HUES6 (cell line): ENCODE measurements at regions not wholly inside any gene's neighbourhood (a gene's known extent, or its start where the extent isn't known, plus 50 kb on each side); places are given as distances from the start of the nearest gene placed in this dataset.

Experiments used
- H3K27ac ChIP-seq: 2 replicates; pipeline ENCODE4 v1.7.0; 2013; ENCODE audit warnings: low read depth, mild to moderate bottlenecking, low read length, inconsistent platforms
- H3K27me3 ChIP-seq: 2 replicates; pipeline ENCODE4 v1.6.1; 2013; ENCODE audit warnings: low read length; ENCODE audit not compliant: control insufficient read depth, insufficient read depth
- H3K36me3 ChIP-seq: 2 replicates; pipeline ENCODE4 v1.6.1; 2013; ENCODE audit warnings: low read length; ENCODE audit not compliant: control insufficient read depth, insufficient read depth
- H3K4me1 ChIP-seq: 2 replicates; pipeline ENCODE4 v1.6.1; 2013; ENCODE audit warnings: low read length; ENCODE audit not compliant: control insufficient read depth, insufficient read depth
- H3K4me3 ChIP-seq: 2 replicates; pipeline ENCODE4 v1.5.1; 2013; ENCODE audit warnings: low read depth, low read length
- H3K9ac ChIP-seq: one replicate; pipeline ENCODE4 v1.6.1; 2013; ENCODE audit warnings: mild to moderate bottlenecking, low read length
- H3K9me3 ChIP-seq: 2 replicates; pipeline ENCODE4 v1.6.1; 2013; ENCODE audit warnings: low read depth, low read length; ENCODE audit not compliant: control insufficient read depth, insufficient read depth

DNA sequence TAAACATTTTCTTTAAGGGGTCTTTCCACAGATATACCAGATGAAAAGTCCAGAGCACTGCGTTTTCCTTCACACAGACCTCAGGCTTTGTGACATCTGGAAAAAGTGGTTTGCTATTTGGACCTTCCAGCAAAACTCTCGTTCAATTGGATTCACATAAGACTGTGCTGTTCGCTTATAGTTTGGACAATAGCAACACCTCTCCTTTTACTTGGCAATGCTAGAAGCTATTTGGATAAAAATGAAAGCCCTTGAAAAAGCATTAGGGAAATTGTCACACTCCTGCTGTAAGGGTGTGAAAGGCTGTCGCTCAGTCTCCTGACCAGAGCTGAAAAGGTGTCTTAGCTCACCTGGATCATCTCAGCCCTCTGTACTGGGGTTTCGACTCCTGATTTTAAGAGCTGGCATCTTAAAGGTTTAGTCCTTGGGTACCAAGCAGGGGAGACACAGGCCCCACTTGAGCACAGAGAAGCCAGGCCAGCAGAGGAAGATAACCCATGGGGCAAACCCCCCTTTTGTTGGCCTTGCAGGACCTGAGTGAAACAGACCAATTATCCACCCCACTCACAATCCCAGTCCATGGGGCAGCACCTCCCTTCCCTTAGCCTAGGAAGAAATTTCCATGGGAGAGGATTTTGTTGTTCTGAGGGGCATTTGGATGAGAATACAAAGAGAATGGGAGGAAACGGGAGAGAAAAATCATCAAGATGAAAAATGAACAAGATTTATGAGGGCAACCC, 257.6 kb downstream of the DLEU7 start:
- Histone ChIP-seq H3K27ac (no peak overlapping the region), H3K36me3 (no peaks in the 10 kb centered on the region), H3K4me1 (peaks cover 15% of the 10 kb centered on the region; the same call in 1 of the 2 replicates)

DNA sequence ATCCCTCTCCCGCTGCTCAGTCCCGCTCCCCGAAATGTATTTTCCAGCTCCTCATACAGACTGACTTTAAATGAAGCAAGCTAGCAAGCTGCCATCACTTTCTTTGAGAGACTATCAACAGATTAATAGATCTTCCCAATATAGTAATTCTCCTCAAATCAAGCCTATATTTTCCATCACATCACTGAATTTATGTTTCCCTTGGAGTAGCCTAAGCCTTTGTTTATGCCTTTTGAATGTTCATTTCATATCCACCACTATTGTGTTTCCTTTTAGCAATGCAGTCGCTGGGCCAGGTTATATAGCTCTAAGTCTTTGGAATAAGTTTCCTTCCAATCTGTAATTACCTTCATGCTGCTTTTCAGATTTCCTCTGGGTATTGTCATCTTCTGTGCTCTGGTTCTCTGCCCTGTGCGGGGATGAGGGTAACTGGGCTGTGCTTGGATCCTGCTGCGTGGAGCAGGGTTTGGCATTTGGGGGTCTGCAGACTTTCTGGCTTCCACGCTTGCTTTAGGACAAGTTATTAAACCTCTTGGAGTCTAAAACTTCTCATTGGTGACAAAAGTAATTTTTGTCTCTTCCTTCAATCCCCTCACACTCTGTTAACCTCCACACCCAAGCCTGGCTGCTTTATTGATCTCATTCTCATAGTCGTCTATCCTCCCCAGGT, 256.9 kb downstream of the DLEU7 start:
- peaks cover 15% of the 10 kb centered on the region; the same call in 1 of the 2 replicates for H3K4me1 ChIP-seq
- H3K4me3 ChIP-seq: no peak overlapping the region
- H3K27ac ChIP-seq: no peak overlapping the region
- no peaks in the 10 kb centered on the region for H3K36me3 ChIP-seq
- H3K9ac ChIP-seq: no peak overlapping the region
- H3K27me3 ChIP-seq: no peaks in the 10 kb centered on the region
- peaks cover 4% of the 10 kb centered on the region; the same call in 1 of the 2 replicates for H3K9me3 ChIP-seq

More for the DNA sequence above, 257.6 kb downstream of the DLEU7 start:
- H3K9me3 ChIP-seq: peaks cover 4% of the 10 kb centered on the region; the same call in 1 of the 2 replicates
- no peaks in the 10 kb centered on the region for H3K27me3 ChIP-seq
- no peak overlapping the region for H3K4me3 ChIP-seq
- H3K9ac ChIP-seq: no peak overlapping the region

DNA sequence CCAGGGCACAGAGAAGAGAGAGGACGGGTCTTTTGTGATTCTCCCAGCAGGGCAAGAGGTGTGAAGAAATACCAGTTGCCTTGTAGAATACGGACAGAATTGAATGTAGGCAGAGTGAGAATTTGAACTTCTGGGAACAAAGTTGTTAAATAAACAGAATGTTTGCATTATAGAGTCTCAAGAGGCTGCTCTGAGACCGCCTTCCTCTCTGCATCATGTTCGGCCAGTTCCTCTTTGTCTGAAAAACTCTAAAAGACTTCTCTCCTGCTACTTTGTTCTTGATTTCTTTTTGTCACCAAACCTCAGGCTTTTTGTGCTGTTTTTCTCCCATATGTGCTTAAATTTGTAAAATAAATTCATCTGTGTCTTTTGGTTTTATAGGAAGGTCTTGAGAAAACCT, 256.4 kb downstream of the DLEU7 start:
- no peaks in the 10 kb centered on the region for H3K27me3 ChIP-seq
- no peak overlapping the region for H3K9ac ChIP-seq
- H3K27ac ChIP-seq: no peak overlapping the region
- no peaks in the 10 kb centered on the region for H3K36me3 ChIP-seq
- no peak overlapping the region for H3K4me3 ChIP-seq
- H3K9me3 ChIP-seq: peaks cover 4% of the 10 kb centered on the region; the same call in 1 of the 2 replicates
- H3K4me1 ChIP-seq: peaks cover 15% of the 10 kb centered on the region; the same call in 1 of the 2 replicates

DNA sequence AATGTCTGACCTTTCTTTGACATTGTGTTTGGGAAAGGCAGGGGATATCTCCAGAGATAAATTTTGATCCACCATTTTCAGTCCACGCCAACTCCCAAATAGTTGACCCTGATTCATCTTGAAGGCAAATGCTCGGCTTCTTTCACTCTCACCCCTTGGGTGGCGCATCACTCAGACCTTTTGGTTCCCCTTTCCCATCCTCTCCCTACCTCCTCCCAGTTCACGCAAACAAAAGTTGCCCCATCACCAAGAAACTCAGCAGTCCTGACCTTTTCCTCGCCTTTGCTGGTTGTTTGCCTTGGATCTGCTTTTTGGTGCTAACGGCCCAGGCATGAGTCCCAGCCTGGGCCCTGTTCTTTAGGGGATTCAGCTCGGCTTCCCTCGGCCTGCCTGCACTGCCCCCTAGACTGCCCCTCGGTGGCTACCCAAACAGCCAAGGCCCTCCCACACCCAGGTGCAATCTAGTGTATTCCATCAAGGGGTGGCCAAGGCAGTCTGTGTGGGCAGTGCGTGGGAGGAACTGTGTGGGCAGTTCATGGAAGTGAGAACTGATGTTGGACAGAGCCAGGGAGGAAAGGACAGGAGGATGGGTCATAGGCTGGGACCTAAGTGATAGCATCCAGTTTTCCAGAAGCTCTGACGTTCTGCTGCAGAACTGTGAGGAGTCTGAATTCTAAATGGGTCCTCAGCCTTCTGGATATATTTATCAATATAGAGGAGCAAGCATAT, 255.7 kb downstream of the DLEU7 start:
- no peaks in the 10 kb centered on the region for H3K27me3 ChIP-seq
- no peaks in the 10 kb centered on the region for H3K36me3 ChIP-seq
- H3K9ac ChIP-seq: no peak overlapping the region
- H3K4me3 ChIP-seq: no peak overlapping the region
- no peak overlapping the region for H3K27ac ChIP-seq
- H3K9me3 ChIP-seq: peaks cover 4% of the 10 kb centered on the region; the same call in 1 of the 2 replicates
- H3K4me1 ChIP-seq: peaks cover 15% of the 10 kb centered on the region; the same call in 1 of the 2 replicates

DNA sequence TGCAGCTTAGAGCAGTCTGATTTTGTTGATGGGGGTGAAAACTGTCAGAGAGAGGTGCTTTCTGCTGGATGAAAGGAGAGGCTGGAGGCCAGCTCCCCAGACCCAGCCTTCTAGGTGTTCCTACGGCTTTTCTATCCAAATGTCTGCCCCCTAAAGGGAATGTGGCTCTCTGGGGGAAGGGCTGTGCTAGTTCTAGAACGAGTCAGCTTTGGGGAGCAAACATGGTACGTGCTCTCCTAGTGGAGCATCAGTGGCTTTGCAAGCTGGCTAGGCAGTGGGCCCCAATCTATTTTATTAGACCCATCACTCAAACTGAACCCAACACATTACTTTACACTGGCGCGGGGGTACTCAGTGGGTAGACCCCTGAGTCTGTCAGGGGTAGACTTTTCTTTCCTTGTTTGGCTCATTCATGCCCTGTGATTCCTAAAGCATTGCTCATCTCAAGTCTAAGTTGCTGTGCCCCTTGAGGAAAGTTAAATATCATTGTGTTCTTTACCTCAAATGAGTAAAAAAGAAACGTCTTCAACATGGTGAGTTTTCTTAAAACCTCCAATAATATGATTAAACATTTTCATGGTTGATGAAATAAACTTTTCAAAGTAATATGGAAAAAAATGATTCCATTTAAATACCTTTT, 254.9 kb downstream of the DLEU7 start:
- no peak overlapping the region for H3K9ac ChIP-seq
- no peaks in the 10 kb centered on the region for H3K27me3 ChIP-seq
- no peak overlapping the region for H3K27ac ChIP-seq
- H3K4me3 ChIP-seq: no peak overlapping the region
- H3K4me1 ChIP-seq: peaks cover 15% of the 10 kb centered on the region; the same call in 1 of the 2 replicates
- H3K9me3 ChIP-seq: peaks cover 4% of the 10 kb centered on the region; the same call in 1 of the 2 replicates
- H3K36me3 ChIP-seq: no peaks in the 10 kb centered on the region

DNA sequence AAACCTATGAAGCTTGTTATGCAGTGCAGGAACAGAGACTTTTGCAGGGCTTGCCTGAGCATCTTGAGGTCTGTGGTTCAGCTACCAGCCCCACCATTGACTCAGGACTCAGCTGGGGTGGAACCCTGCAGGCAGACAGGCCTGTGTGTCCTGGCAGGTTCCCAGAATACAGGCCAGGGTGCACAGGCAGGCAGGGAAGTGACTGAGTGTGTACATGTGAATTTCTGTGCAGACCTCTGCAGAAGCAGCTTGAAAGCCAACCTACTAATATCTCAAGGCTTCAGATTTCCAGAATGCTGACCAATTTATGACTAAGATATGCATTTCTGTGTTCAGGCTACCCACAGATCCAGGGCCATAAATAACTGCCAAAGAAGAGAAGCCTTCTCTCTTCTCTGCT, 254.4 kb downstream of the DLEU7 start:
- Histone ChIP-seq H3K27me3 (no peaks in the 10 kb centered on the region), H3K9me3 (peaks cover 1% of the 10 kb centered on the region; the same call in 1 of the 2 replicates), H3K4me3 (no peak overlapping the region), H3K9ac (no peak overlapping the region), H3K36me3 (no peaks in the 10 kb centered on the region), H3K27ac (no peak overlapping the region), H3K4me1 (peaks cover 19% of the 10 kb centered on the region)

DNA sequence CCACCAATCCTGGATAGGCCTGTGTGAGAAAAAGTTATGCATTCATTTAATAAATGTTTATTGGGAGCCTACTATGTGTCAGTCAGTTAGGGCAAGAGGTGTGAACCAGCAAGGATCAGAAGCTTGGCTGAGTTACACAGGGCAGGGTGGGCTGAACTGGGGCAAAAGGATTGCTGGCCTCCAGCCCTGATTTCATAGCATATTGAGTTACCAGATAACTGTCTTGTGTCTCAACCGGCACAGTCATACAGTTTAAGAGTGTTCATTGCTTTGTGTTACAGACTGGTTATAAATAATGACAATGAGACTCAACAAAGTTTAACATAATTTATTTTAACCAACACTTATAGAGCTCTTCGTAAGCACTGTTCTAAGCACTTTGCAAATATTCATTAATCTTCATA, 253.8 kb downstream of the DLEU7 start:
- H3K9ac ChIP-seq: no peak overlapping the region
- H3K4me1 ChIP-seq: peaks cover 20% of the 10 kb centered on the region
- H3K36me3 ChIP-seq: no peaks in the 10 kb centered on the region
- no peaks in the 10 kb centered on the region for H3K27me3 ChIP-seq
- no peak overlapping the region for H3K27ac ChIP-seq
- no peaks in the 10 kb centered on the region for H3K9me3 ChIP-seq
- H3K4me3 ChIP-seq: no peak overlapping the region

DNA sequence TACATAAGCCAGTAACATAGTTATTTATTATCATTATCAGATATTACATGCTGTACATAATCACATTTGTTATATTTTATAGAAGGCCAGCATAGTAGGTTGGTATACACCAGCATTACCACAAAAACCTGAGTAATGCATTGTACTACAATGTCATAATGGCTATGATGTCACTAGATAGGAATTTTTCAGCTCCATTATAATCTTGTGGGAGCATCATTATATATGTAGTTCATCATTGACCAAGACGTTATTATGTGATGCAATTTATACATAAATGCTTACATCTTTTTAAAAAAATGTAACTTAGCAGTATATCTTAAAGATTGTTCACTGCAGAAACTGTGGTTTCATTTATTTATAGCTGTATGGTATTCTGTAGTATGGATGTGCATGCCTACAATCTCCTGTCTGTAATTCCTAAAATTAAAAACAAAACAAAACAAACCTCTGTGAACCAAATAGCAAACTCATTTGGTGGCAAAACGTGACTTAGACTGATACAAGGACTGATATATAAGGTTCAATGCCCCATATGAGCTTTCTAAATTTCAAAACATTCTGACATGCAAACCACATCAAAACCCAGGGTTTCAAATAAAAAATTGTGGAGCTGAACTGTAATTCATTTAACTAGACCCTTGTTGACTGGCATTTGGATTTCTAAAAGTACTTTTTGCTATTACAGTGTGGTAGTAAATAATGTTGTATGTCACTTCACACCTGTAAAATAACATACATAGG, 250.9 kb downstream of the DLEU7 start:
- Histone ChIP-seq H3K9me3 (no peaks in the 10 kb centered on the region), H3K4me3 (no peak overlapping the region), H3K27ac (no peak overlapping the region), H3K27me3 (no peaks in the 10 kb centered on the region), H3K36me3 (no peaks in the 10 kb centered on the region), H3K9ac (no peak overlapping the region), H3K4me1 (peaks cover 10% of the 10 kb centered on the region)

DNA sequence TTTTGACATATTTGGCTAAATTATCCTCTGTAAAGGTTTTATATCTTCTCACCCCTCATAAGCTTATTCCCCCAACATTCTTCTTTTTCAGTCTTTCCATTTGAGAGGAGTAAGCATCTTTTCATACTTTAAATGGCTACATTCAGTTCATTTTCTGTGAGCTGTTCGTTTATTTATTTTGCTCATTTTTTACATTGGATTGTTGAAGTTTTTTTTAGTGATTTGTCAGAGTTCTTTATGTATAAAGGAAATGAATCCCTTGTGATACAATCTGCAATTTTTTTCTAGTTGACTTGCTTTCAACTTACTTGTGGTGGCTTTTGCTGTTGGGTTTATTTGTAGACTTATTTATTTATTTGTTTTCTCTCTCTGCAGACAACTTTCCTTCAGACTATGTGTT, 250.3 kb downstream of the DLEU7 start:
- no peaks in the 10 kb centered on the region for H3K9me3 ChIP-seq
- no peak overlapping the region for H3K9ac ChIP-seq
- no peaks in the 10 kb centered on the region for H3K27me3 ChIP-seq
- H3K4me3 ChIP-seq: no peak overlapping the region
- peaks cover 10% of the 10 kb centered on the region for H3K4me1 ChIP-seq
- no peaks in the 10 kb centered on the region for H3K36me3 ChIP-seq
- H3K27ac ChIP-seq: no peak overlapping the region
